ENCODE measurements at regions not wholly inside any gene's neighbourhood (a gene's known extent, or its start where the extent isn't known, plus 50 kb on each side); places are given as distances from the start of the nearest gene placed in this dataset.

GRCh38 chr5:73292816-73293459 is 119.9 kb downstream of the TMEM174 start:
- no peak for TF ChIP-seq CTCF (conservative IDR thresholded peaks at IDR 0.05; ENCODE audit: low read length)
- no peak for DNase-seq (ENCODE audit: low read depth)
- no peak overlapping the region for H3K4me3 ChIP-seq (ENCODE audit: low read length)

- TF ChIP-seq CTCF (conservative IDR thresholded peaks at IDR 0.05; ENCODE audit: low read length): no peak
- no peak for DNase-seq (ENCODE audit: low read depth)
- no peak overlapping the region for H3K4me3 ChIP-seq (ENCODE audit: low read length)
Observed at GRCh38 chr5:73291873-73292272, 118.9 kb downstream of the TMEM174 start.

- TF ChIP-seq CTCF (conservative IDR thresholded peaks at IDR 0.05; ENCODE audit: low read length): no peak
- no peak overlapping the region for H3K4me3 ChIP-seq (ENCODE audit: low read length)
- DNase-seq (ENCODE audit: low read depth): no peak
Observed at GRCh38 chr5:73290242-73290641, 117.2 kb downstream of the TMEM174 start.

- no peak overlapping the region for H3K4me3 ChIP-seq (ENCODE audit: low read length)
- DNase-seq (ENCODE audit: low read depth): no peak
- TF ChIP-seq CTCF (conservative IDR thresholded peaks at IDR 0.05; ENCODE audit: low read length): no peak
Observed at GRCh38 chr5:73288803-73289720, 116.1 kb downstream of the TMEM174 start.

GRCh38 chr5:73286896-73287295 is 113.9 kb downstream of the TMEM174 start:
- TF ChIP-seq CTCF (conservative IDR thresholded peaks at IDR 0.05; ENCODE audit: low read length): no peak
- DNase-seq (ENCODE audit: low read depth): no peak
- H3K4me3 ChIP-seq (ENCODE audit: low read length): no peak overlapping the region

GRCh38 chr5:73284985-73285384 is 112.0 kb downstream of the TMEM174 start:
- no peak for DNase-seq (ENCODE audit: low read depth)
- no peak for TF ChIP-seq CTCF (conservative IDR thresholded peaks at IDR 0.05; ENCODE audit: low read length)
- no peak overlapping the region for H3K4me3 ChIP-seq (ENCODE audit: low read length)
